ENCODE measurements at regions not wholly inside any gene's neighbourhood (a gene's known extent, or its start where the extent isn't known, plus 50 kb on each side); places are given as distances from the start of the nearest gene placed in this dataset.
"Not testable (repeated sequence)": the region's sequence is repeated elsewhere in the genome, so short reads cannot be mapped to it uniquely, and the experiment has no call there.

- not testable (repeated sequence) for TF ChIP-seq CTCF (IDR thresholded peaks at IDR 0.05); POLR2A (IDR thresholded peaks at IDR 0.05; ENCODE audit: low read depth)
These were observed 56.6 kb upstream of the GNAQ start for GRCh38 chr9:78088190-78088589.
